OCI-LY7 (cell line): ENCODE measurements at regions not wholly inside any gene's neighbourhood (a gene's known extent, or its start where the extent isn't known, plus 50 kb on each side); places are given as distances from the start of the nearest gene placed in this dataset.

ENCODE experiments used
- BruUV-seq: library from RNA; stranded (reverse); fragments of 400-500 nt; replicated peaks from 2 replicates; lab custom pipeline; 2021; lab: Mats Ljungman, UMichigan
- CTCF ChIA-PET: fragments of 300-600 bp; sonication (Branson Sonifier 250); formaldehyde crosslinking; loops from one replicate; lab custom pipeline; 2022; ENCODE audit warnings: antibody characterized with exemption; ENCODE audit not compliant: unreplicated experiment; lab: Charles Lee
- POLR2A ChIA-PET: fragments of 300-600 bp; sonication (Branson Sonifier 250); formaldehyde crosslinking; loops from one replicate; lab custom pipeline; 2022; ENCODE audit warnings: antibody characterized with exemption; lab: Charles Lee
- DNase-seq: peaks from one replicate; pipeline ENCODE4 v3.0.0-alpha.2; 2015; ENCODE audit warnings: low spot score
- H2AFZ ChIP-seq: fragments of 200-600 bp; sonication (generic), shearing (Covaris generic); 2 replicates; pipeline ENCODE4 v1.6.1; 2014; ENCODE audit warnings: mild to moderate bottlenecking, antibody characterized with exemption, low read length, moderate library complexity
- H3K27ac ChIP-seq: fragments of 200-600 bp; sonication (generic); 2 replicates; pipeline ENCODE4 v1.5.1; 2014; ENCODE audit warnings: mixed run types, low read depth, mild to moderate bottlenecking, moderate library complexity, low read length, inconsistent platforms; ENCODE audit not compliant: poor library complexity, severe bottlenecking
- H3K36me3 ChIP-seq: fragments of 200-600 bp; sonication (generic); 2 replicates; pipeline ENCODE4 v1.6.1; 2014; ENCODE audit warnings: mild to moderate bottlenecking, antibody characterized with exemption, low read length, moderate library complexity, mixed read lengths; ENCODE audit not compliant: insufficient read depth
- H3K4me1 ChIP-seq: fragments of 200-600 bp; sonication (generic); 2 replicates; pipeline ENCODE4 v1.5.1; 2014; ENCODE audit warnings: mild to moderate bottlenecking, low read length; ENCODE audit not compliant: insufficient read depth, poor library complexity, severe bottlenecking
- H3K4me2 ChIP-seq: fragments of 200-600 bp; sonication (generic); 2 replicates; pipeline ENCODE4 v1.6.1; 2014; ENCODE audit warnings: mild to moderate bottlenecking, low read length
- H3K4me3 ChIP-seq: fragments of 200-600 bp; sonication (generic); 2 replicates; pipeline ENCODE4 v1.5.1; 2014; ENCODE audit warnings: mild to moderate bottlenecking, low read depth, low read length; ENCODE audit not compliant: poor library complexity, severe bottlenecking
- H3K79me2 ChIP-seq: fragments of 200-600 bp; sonication (generic); 2 replicates; pipeline ENCODE4 v1.6.1; 2016; ENCODE audit warnings: low read depth, mild to moderate bottlenecking, low read length, moderate library complexity, mixed read lengths; ENCODE audit not compliant: insufficient read depth
- H3K9me2 ChIP-seq: fragments of 200-600 bp; sonication (generic); 2 replicates; pipeline ENCODE4 v1.6.1; 2016; ENCODE audit warnings: mild to moderate bottlenecking, low read length, mixed read lengths; ENCODE audit not compliant: insufficient read depth
- H3K9me3 ChIP-seq: fragments of 200-600 bp; sonication (generic); 2 replicates; pipeline ENCODE4 v1.6.1; 2014; ENCODE audit warnings: mild to moderate bottlenecking, mixed run types, low read length, mixed read lengths
- H4K20me1 ChIP-seq: fragments of 200-600 bp; sonication (generic); 2 replicates; pipeline ENCODE4 v1.6.1; 2014; ENCODE audit warnings: mild to moderate bottlenecking, antibody characterized with exemption, low read length, moderate library complexity, mixed read lengths; ENCODE audit not compliant: insufficient read depth
- EZH2phosphoT487 ChIP-seq: fragments of 200-600 bp; sonication (generic); IDR thresholded peaks from 2 replicates; pipeline ENCODE4 v1.6.1; 2018; ENCODE audit warnings: low read depth, borderline replicate concordance, mild to moderate bottlenecking, mixed run types, antibody characterized with exemption, low read length, moderate library complexity, mixed read lengths
- intact Hi-C: fragments of 100-400 bp; cut with micrococcal nuclease; formaldehyde crosslinking; loops from one replicate; pipeline ENCODE4 v1.10.0; 2022; ENCODE audit not compliant: unreplicated experiment
- TF ChIP-seq, protein P1 (sequence below): fragments of 200-600 bp; sonication (generic); conservative IDR thresholded peaks from 2 replicates; pipeline ENCODE4 v1.5.1; 2014; ENCODE audit warnings: mild to moderate bottlenecking, antibody characterized with exemption, low read length, moderate library complexity, mixed read lengths

DNA sequence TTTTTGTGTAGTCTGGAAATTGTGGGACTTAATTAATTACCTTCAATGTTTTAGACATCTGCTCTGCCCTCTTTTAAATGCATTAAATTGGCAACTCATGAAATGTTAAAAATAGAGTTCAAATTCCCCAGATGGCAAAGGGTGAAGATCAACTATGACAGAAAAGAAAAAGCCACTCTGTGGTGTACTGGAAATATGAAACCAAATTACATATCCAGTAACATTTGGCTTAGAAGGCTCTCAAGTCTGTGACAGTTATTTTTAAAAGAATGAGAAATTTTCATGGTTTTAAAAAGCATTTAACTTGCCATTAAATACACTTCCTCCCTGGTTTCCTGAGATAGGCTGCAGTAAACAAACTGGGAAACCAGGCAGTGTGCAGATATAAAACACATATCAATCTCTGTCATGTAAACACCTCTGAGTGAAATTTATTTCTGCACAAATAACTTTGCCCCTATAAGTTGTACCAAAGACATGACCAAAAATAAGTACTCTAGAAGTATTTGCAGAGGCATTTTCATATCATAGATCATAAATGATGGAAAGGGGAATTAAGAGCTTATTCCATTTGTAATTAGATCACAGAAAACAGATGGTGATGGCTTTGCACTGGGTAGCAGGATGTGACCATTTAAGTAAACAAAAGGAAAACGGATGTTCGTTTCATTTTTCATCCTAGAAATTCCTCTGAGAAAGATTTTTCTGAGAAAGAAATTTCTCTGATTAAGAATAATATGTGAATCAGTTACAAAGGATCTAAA, 360.1 kb downstream of the SAMD5 start:
- ChIA-PET CTCF (no interaction called here), POLR2A (interaction anchor here (0.6 kb wide), 1 partner anchor 804 kb away, joined by 3 read pairs; no protein-coding TSS in a partner anchor)
- no peak overlapping the region for H3K4me2 ChIP-seq
- intact Hi-C loops = no loop called here
- H3K36me3 ChIP-seq = no peaks in the 10 kb centered on the region
- no peaks in the 10 kb centered on the region for H3K4me1 ChIP-seq
- no peak overlapping the region for H3K4me3 ChIP-seq
- no peaks in the 10 kb centered on the region for H3K79me2 ChIP-seq
- H3K27ac ChIP-seq = no peak overlapping the region
- no peaks in the 10 kb centered on the region for H3K9me2 ChIP-seq
- no peaks in the 10 kb centered on the region for H3K9me3 ChIP-seq
- DNase-seq = no peak
- BruUV-seq = no TSS peak
- TF ChIP-seq, protein P1, sequence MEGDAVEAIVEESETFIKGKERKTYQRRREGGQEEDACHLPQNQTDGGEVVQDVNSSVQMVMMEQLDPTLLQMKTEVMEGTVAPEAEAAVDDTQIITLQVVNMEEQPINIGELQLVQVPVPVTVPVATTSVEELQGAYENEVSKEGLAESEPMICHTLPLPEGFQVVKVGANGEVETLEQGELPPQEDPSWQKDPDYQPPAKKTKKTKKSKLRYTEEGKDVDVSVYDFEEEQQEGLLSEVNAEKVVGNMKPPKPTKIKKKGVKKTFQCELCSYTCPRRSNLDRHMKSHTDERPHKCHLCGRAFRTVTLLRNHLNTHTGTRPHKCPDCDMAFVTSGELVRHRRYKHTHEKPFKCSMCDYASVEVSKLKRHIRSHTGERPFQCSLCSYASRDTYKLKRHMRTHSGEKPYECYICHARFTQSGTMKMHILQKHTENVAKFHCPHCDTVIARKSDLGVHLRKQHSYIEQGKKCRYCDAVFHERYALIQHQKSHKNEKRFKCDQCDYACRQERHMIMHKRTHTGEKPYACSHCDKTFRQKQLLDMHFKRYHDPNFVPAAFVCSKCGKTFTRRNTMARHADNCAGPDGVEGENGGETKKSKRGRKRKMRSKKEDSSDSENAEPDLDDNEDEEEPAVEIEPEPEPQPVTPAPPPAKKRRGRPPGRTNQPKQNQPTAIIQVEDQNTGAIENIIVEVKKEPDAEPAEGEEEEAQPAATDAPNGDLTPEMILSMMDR = no peak
- TF ChIP-seq EZH2phosphoT487 = no peak
- H2AFZ ChIP-seq = no peak overlapping the region
- no peaks in the 10 kb centered on the region for H4K20me1 ChIP-seq

DNA sequence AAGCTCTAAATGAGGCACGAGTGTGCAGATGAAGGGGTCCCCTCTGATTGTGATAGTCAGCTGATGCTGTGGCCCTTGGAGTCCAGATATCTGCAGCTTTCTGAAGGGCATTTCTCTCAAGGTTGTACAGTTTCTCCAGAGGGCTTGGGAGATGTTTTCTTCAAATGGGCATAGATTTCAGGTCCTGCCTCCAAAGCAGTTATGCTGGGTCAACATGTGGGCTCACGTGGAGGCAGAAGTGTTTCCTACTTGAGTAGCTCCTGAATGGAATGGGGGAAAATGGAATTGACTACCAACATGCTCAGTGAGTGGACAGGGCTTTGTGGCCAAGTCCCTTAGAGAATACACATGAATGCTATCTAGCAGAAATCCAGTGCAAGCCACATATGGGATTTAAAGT, 360.7 kb downstream of the SAMD5 start:
- BruUV-seq = no TSS peak
- Histone ChIP-seq H3K36me3 (no peaks in the 10 kb centered on the region), H3K27ac (no peak overlapping the region), H3K4me2 (no peak overlapping the region), H4K20me1 (no peaks in the 10 kb centered on the region), H3K9me2 (no peaks in the 10 kb centered on the region), H3K9me3 (no peaks in the 10 kb centered on the region), H3K79me2 (no peaks in the 10 kb centered on the region), H3K4me3 (no peak overlapping the region), H3K4me1 (no peaks in the 10 kb centered on the region), H2AFZ (no peak overlapping the region)
- CTCF ChIA-PET = no interaction called here
- TF ChIP-seq, protein P1 = no peak
- TF ChIP-seq EZH2phosphoT487 = no peak
- no peak for DNase-seq
- intact Hi-C loops = no loop called here
- POLR2A ChIA-PET = interaction anchor here (0.6 kb wide), 1 partner anchor 805 kb away, joined by 3 read pairs; no protein-coding TSS in a partner anchor

DNA sequence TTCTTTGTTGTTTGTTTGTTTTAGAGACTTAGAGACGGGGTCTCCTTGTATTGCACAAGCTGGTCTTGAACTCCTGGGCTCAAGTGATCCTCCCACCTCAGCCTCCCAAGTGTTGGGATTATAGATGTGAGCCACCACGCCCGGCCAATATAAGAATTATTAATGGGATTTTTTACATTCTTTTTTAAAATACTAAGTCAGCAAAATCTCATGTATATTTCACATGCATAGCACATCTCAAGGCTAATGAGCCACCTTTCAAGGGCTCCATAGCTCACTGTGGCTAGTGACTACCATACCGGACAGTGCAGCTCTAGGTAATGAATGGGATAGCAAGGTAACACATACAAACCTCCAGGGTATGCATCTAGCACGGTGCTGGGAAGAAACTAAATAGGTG, 361.4 kb downstream of the SAMD5 start:
- no peaks in the 10 kb centered on the region for H4K20me1 ChIP-seq
- H3K4me1 ChIP-seq = no peaks in the 10 kb centered on the region
- no peaks in the 10 kb centered on the region for H3K9me3 ChIP-seq
- H3K4me2 ChIP-seq = no peak overlapping the region
- H3K4me3 ChIP-seq = no peak overlapping the region
- no TSS peak for BruUV-seq
- no peak overlapping the region for H3K27ac ChIP-seq
- H3K9me2 ChIP-seq = no peaks in the 10 kb centered on the region
- no peak for TF ChIP-seq EZH2phosphoT487
- TF ChIP-seq, protein P1 = no peak
- CTCF ChIA-PET = no interaction called here
- no peaks in the 10 kb centered on the region for H3K79me2 ChIP-seq
- H2AFZ ChIP-seq = no peak overlapping the region
- POLR2A ChIA-PET = interaction anchor here (0.6 kb wide), 1 partner anchor 61 kb away, joined by 3 read pairs; no protein-coding TSS in a partner anchor
- intact Hi-C loops = no loop called here
- H3K36me3 ChIP-seq = no peaks in the 10 kb centered on the region
- DNase-seq = no peak
